GM20431 (cell line): ENCODE measurements at regions not wholly inside any gene's neighbourhood (a gene's known extent, or its start where the extent isn't known, plus 50 kb on each side); places are given as distances from the start of the nearest gene placed in this dataset.
"Not testable (repeated sequence)": the region's sequence is repeated elsewhere in the genome, so short reads cannot be mapped to it uniquely, and the experiment has no call there.

Experiments
- in situ Hi-C: fragments of 300-500 bp; cut with MseI, MboI; formaldehyde crosslinking; loops from one replicate; pipeline ENCODE4 v1.15.0; 2020; ENCODE audit warnings: low sequenced_read_pairs; ENCODE audit not compliant: unreplicated experiment

GRCh38 chr14:106141242-106142220, 615.1 kb downstream of the TMEM121 start:
- in situ Hi-C loops: loop anchor here (25.0 kb wide), 1 partner anchor 604 kb away; the partner anchor contains the start of gene TMEM121

- in situ Hi-C loops: loop anchor here (25.0 kb wide), 1 partner anchor 608 kb away; the partner anchor contains the start of gene TMEM121
Observed at GRCh38 chr14:106145731-106146130, 619.3 kb downstream of the TMEM121 start.

- in situ Hi-C loops: not testable (repeated sequence)
Observed at GRCh38 chr14:106153362-106153955, 627.1 kb downstream of the TMEM121 start.

GRCh38 chr14:106163316-106163715, 636.9 kb downstream of the TMEM121 start:
- in situ Hi-C loops: no loop called here

- in situ Hi-C loops: not testable (repeated sequence)
Observed at GRCh38 chr14:106163812-106164211, 637.4 kb downstream of the TMEM121 start.

GRCh38 chr14:106166232-106166631, 639.8 kb downstream of the TMEM121 start:
- in situ Hi-C loops: no loop called here

GRCh38 chr14:106166650-106167204, 640.3 kb downstream of the TMEM121 start:
- in situ Hi-C loops: no loop called here

- in situ Hi-C loops: not testable (repeated sequence)
Observed at GRCh38 chr14:106170163-106170658, 643.8 kb downstream of the TMEM121 start.

- in situ Hi-C loops: no loop called here
Observed at GRCh38 chr14:106174206-106174605, 647.8 kb downstream of the TMEM121 start.

GRCh38 chr14:106177266-106178246, 651.2 kb downstream of the TMEM121 start:
- in situ Hi-C loops: not testable (repeated sequence)

- in situ Hi-C loops: no loop called here
Observed at GRCh38 chr14:106179761-106180160, 653.4 kb downstream of the TMEM121 start.

GRCh38 chr14:106184771-106185170, 658.4 kb downstream of the TMEM121 start:
- in situ Hi-C loops: not testable (repeated sequence)

GRCh38 chr14:106185174-106185836, 658.9 kb downstream of the TMEM121 start:
- in situ Hi-C loops: not testable (repeated sequence)

- in situ Hi-C loops: no loop called here
Observed at GRCh38 chr14:106185837-106186233, 659.5 kb downstream of the TMEM121 start.

- in situ Hi-C loops: no loop called here
Observed at GRCh38 chr14:106187216-106187615, 660.8 kb downstream of the TMEM121 start.

- in situ Hi-C loops: not testable (repeated sequence)
Observed at GRCh38 chr14:106192701-106193100, 666.3 kb downstream of the TMEM121 start.

GRCh38 chr14:106196459-106196858, 670.1 kb downstream of the TMEM121 start:
- in situ Hi-C loops: not testable (repeated sequence)

- in situ Hi-C loops: not testable (repeated sequence)
Observed at GRCh38 chr14:106197264-106197663, 670.9 kb downstream of the TMEM121 start.

- in situ Hi-C loops: no loop called here
Observed at GRCh38 chr14:106199097-106199496, 672.7 kb downstream of the TMEM121 start.
